ENCODE measurements at regions not wholly inside any gene's neighbourhood (a gene's known extent, or its start where the extent isn't known, plus 50 kb on each side); places are given as distances from the start of the nearest gene placed in this dataset.

DNA sequence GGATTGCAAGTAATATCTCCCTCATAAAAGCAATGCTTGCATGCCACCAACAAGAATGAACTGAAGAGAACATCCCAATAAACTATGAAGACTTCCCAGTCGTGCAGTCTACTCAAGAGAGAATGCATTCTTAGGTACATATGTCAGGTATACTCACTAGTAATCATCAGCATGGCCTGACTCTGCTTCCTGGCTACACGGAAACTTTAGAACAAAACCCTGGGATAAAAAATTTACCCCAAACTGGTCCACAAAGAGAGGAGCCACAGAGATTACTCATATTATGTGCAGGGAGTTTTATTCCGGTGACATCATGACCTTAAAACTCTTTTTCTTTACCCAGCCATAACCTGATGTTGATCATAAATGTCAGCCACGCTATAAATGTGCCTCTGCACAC, 57.5 kb upstream of the PAPPA start:
- in situ Hi-C loops (cut with MboI; ENCODE audit: low sequenced_read_pairs) = no loop called here

- in situ Hi-C loops (cut with MboI; ENCODE audit: low sequenced_read_pairs) = no loop called here
These were observed 56.7 kb upstream of the PAPPA start for GRCh38 chr9:116096853-116097252.

GRCh38 chr9:116098476-116098875, 55.1 kb upstream of the PAPPA start:
- in situ Hi-C loops (cut with MboI; ENCODE audit: low sequenced_read_pairs) = no loop called here

DNA sequence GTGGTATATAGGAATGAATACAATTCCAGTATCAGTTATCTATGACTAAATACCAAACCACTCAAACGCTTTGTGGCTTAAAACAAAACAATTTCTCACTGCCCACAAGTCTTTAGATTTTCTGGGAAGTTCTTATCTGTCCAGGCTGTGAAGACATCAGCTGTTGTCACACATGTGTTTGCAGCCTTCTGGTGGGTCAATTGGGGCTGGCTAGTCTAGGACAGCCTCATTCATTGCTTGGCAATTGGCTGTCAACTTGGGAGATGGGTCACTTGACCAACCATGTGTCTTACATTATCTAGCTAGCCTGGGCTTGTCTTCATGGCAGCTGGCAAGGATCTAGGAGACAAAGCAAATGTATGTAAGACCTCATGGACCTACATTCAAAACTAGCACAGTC, 53.8 kb upstream of the PAPPA start:
- in situ Hi-C loops (cut with MboI; ENCODE audit: low sequenced_read_pairs) = no loop called here

DNA sequence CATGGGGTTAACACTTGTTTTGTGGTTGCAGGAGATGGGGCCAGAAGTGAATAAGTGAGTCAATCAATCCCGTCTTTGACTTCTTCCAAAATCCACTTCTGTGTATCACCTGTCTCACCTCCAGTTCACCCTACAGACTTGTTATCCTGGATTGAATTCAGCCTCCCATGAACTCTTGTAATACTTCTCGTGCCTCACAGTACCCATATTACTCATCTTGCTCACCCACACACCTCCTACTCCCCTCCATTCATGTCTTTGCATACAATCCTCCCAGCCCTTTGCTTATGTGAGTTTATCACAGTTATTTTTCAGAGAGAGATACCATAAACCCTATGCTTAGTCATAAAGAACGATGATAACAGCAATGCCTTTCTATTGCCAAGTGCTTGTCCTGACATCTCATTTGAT, 52.9 kb upstream of the PAPPA start:
- in situ Hi-C loops (cut with MboI; ENCODE audit: low sequenced_read_pairs) = no loop called here

GRCh38 chr9:116101516-116101915, 52.1 kb upstream of the PAPPA start:
- in situ Hi-C loops (cut with MboI; ENCODE audit: low sequenced_read_pairs) = no loop called here

- in situ Hi-C loops (cut with MboI; ENCODE audit: low sequenced_read_pairs) = no loop called here
These were observed 51.0 kb upstream of the PAPPA start for GRCh38 chr9:116102596-116102995.
